Prostate gland (tissue), 2 donors: ENCODE measurements at regions not wholly inside any gene's neighbourhood (a gene's known extent, or its start where the extent isn't known, plus 50 kb on each side); places are given as distances from the start of the nearest gene placed in this dataset.

Experiments
- DNase-seq: peaks from one replicate; pipeline ENCODE4 v3.0.0-alpha.2; 2019; ENCODE audit warnings: low spot score
- H3K27ac ChIP-seq, 2 donors: fragments of 200-600 bp; sonication (generic); 2 replicates each; pipeline ENCODE4 v1.5.1; 2017 to 2019
- H3K27me3 ChIP-seq: fragments of 200-600 bp; sonication (generic); replicated peaks from 2 replicates; pipeline ENCODE4 v1.5.1; 2019; ENCODE audit not compliant: insufficient read depth
- H3K36me3 ChIP-seq, 2 donors: fragments of 200-600 bp; sonication (generic); 1 replicate in 1 of 2; 2 replicates in 1 of 2; pipeline versions ENCODE4 v1.5.1 to v1.8.1; 2017 to 2019
- H3K4me1 ChIP-seq: fragments of 200-600 bp; sonication (generic); replicated peaks from 2 replicates; pipeline ENCODE4 v1.5.1; 2019
- H3K4me3 ChIP-seq, 2 donors: fragments of 200-600 bp; sonication (generic); 2 replicates each; pipeline ENCODE4 v1.5.1; 2017 to 2019
- H3K9me3 ChIP-seq: fragments of 200-600 bp; sonication (generic); 2 replicates; pipeline ENCODE4 v1.5.1; 2017
- CTCF ChIP-seq, 4 experiments: fragments of 200-600 bp in 2 of 4; fragments of 450-650 bp in 2 of 4; sonication (generic) in 2 of 4; IDR thresholded peaks; 1 replicate in 3 of 4; 2 replicates in 1 of 4; pipeline ENCODE4 v1.5.1; 2016 to 2019; ENCODE audit warnings: antibody characterized with exemption in 4 of 4, mild to moderate bottlenecking in 2 of 4, moderate library complexity in 2 of 4
- POLR2A ChIP-seq: fragments of 450-650 bp; IDR thresholded peaks from one replicate; pipeline ENCODE4 v1.6.1; 2016; ENCODE audit warnings: antibody characterized with exemption, mild to moderate bottlenecking
- POLR2AphosphoS5 ChIP-seq: sonication (generic); formaldehyde crosslinking; IDR thresholded peaks from one replicate; pipeline ENCODE4 v1.6.1; 2017; ENCODE audit warnings: antibody characterized with exemption
- WGBS: methylation state at CpG from one replicate; pipeline ENCODE4 v1.1.5; 2018; 5-methylcytosine and 5-hydroxymethylcytosine counted together
- intact Hi-C: fragments of 100-400 bp; cut with DNase I; formaldehyde crosslinking; loops from one replicate; pipeline ENCODE4 v1.14.2; 2022

DNA sequence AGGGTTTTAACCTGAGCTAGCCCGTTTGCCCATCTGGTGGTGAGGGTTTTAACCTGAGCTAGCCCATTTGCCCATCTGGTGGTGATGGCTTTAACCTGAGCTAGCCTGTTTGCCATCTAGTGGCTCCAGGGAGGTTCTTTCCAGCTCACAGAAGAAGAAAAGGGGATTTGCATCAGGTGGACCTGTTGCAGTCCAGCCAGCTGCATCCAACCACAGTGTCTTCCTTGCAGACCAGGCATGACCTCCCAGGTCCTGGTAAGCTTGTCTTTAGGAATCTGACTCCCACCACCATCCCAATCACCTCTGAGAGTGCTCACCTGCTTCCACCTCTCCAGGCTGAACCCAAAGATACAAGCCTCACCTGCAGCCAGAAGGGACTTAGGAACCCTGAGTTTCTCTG lies 62.4 kb upstream of the EMX2 start:
- TF ChIP-seq POLR2AphosphoS5 (no peak), POLR2A (no peak), CTCF (IDR thresholded peaks at IDR 0.05) (no peak)
- DNase-seq: no peak
- Histone ChIP-seq H3K9me3 (no peaks in the 10 kb centered on the region), H3K36me3 (no peaks in the 10 kb centered on the region), H3K27ac (no peak overlapping the region), H3K4me1 (no peaks in the 10 kb centered on the region), H3K27me3 (no peaks in the 10 kb centered on the region), H3K4me3 (no peak overlapping the region)
- intact Hi-C loops: no loop called here
- 70% methylated on average over 1 of the region's 1 CpG for WGBS

DNA sequence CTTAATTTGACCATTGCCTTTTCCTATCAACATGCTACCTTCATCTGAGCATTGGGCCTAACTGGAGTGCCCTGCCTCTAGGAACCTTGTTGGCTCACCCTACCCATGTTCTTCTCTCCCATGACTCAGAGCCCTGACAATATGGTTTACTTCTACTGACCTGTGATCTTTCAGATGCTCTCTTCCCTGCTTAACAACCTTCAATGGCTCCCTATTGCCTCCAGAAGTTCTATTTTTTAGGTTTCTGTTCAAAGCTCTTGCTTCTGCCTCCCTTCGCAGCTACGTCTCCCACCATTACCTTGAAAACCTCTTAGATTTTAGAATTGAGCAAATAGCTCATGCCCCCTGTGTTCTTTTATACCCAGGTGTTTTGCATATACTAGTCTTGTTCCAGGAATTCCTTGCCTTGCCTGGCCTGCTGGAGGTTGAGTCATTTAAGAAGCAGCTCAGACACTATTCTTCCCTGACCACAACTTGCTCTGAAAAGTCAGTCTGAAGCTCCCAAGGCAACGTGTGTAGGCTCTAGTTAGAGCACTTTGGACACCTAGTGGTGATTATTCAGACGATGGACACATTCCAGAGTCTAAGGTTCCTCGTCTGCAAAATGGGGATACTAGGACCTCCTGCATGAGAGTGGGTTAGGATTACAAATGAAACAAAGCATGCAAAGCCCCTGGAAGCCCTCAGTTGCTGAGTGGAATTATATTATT lies 64.4 kb upstream of the EMX2 start:
- WGBS: 57% methylated on average over 5 of the region's 5 CpGs
- H3K27me3 ChIP-seq: no peaks in the 10 kb centered on the region
- no peaks in the 10 kb centered on the region for H3K4me1 ChIP-seq
- no peaks in the 10 kb centered on the region for H3K36me3 ChIP-seq
- no peak for DNase-seq
- no peak overlapping the region for H3K27ac ChIP-seq
- TF ChIP-seq POLR2A (no peak), CTCF (IDR thresholded peaks at IDR 0.05) (peak in 1 of 4 experiments; percentile 32), POLR2AphosphoS5 (no peak)
- no peak overlapping the region for H3K4me3 ChIP-seq
- no peaks in the 10 kb centered on the region for H3K9me3 ChIP-seq
- intact Hi-C loops: no loop called here

- Histone ChIP-seq H3K9me3 (no peaks in the 10 kb centered on the region), H3K4me3 (no peak overlapping the region), H3K27ac (no peak overlapping the region), H3K27me3 (no peaks in the 10 kb centered on the region), H3K36me3 (no peaks in the 10 kb centered on the region), H3K4me1 (no peaks in the 10 kb centered on the region)
- DNase-seq: no peak
- intact Hi-C loops: no loop called here
- TF ChIP-seq POLR2AphosphoS5 (no peak), POLR2A (no peak), CTCF (IDR thresholded peaks at IDR 0.05) (no peak)
- 61% methylated on average over 2 of the region's 2 CpGs for WGBS
Measured at GRCh38 chr10:117477211-117477947, 65.2 kb upstream of the EMX2 start.

DNA sequence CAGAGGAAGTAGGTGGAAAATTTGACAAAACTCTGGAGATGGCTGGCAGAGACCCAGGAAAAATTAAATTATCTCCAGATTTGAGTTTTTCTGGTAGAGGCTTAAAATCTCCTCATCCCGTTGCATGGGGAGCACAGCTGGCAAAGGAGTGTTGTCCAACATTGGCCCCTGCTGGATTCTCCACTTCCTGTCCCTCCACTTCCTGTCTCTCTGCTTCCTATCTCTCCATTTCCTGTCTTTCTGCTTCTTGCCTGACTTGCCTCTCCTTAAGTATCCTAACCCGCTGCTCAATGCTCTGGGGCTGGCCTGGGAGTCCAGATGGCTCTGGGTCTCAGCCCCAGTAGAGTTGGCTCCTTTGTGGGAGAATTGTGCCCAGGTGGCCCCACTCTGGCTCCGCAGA lies 65.8 kb upstream of the EMX2 start:
- H3K4me3 ChIP-seq: no peak overlapping the region
- H3K27ac ChIP-seq: no peak overlapping the region
- 62% methylated on average over 3 of the region's 3 CpGs for WGBS
- no peaks in the 10 kb centered on the region for H3K4me1 ChIP-seq
- H3K27me3 ChIP-seq: no peaks in the 10 kb centered on the region
- H3K9me3 ChIP-seq: no peaks in the 10 kb centered on the region
- no peak for DNase-seq
- H3K36me3 ChIP-seq: no peaks in the 10 kb centered on the region
- intact Hi-C loops: no loop called here
- TF ChIP-seq POLR2A: no peak
- TF ChIP-seq CTCF (IDR thresholded peaks at IDR 0.05): no peak
- TF ChIP-seq POLR2AphosphoS5: no peak

GRCh38 chr10:117476281-117476680 lies 66.3 kb upstream of the EMX2 start:
- WGBS: 79% methylated on average over 2 of the region's 2 CpGs
- Histone ChIP-seq H3K9me3 (no peaks in the 10 kb centered on the region), H3K27ac (no peak overlapping the region), H3K36me3 (no peaks in the 10 kb centered on the region), H3K4me1 (no peaks in the 10 kb centered on the region), H3K27me3 (no peaks in the 10 kb centered on the region), H3K4me3 (no peak overlapping the region)
- intact Hi-C loops: no loop called here
- TF ChIP-seq CTCF (IDR thresholded peaks at IDR 0.05): no peak
- no peak for TF ChIP-seq POLR2AphosphoS5
- DNase-seq: no peak
